Astrocyte (in vitro differentiated cells and primary cell): ENCODE measurements at regions not wholly inside any gene's neighbourhood (a gene's known extent, or its start where the extent isn't known, plus 50 kb on each side); places are given as distances from the start of the nearest gene placed in this dataset.

Source experiments
- DNase-seq: peaks from one replicate; pipeline ENCODE4 v3.0.0-alpha.2; 2010; ENCODE audit warnings: low read depth
- FAIRE-seq: peaks from 2 replicates; lab custom pipeline; 2011; peaks lifted over from hg19 to GRCh38; lab: Jason Lieb, UNC
- H2AFZ ChIP-seq: 2 replicates; pipeline ENCODE4 v1.6.0; 2012; ENCODE audit warnings: low read depth, low read length, inconsistent platforms
- H3K27ac ChIP-seq: 2 replicates; pipeline ENCODE4 v1.5.1; 2011; ENCODE audit warnings: low read depth, low read length, inconsistent platforms
- H3K27me3 ChIP-seq: 2 replicates; pipeline ENCODE4 v1.6.0; 2011; ENCODE audit warnings: low read length, inconsistent platforms; ENCODE audit not compliant: insufficient read depth
- H3K36me3 ChIP-seq: 2 replicates; pipeline ENCODE4 v1.5.1; 2011; ENCODE audit warnings: low read length, inconsistent platforms; ENCODE audit not compliant: insufficient read depth
- H3K4me1 ChIP-seq: 2 replicates; pipeline ENCODE4 v1.5.1; 2011; ENCODE audit warnings: low read length, inconsistent platforms; ENCODE audit not compliant: insufficient read depth
- H3K4me2 ChIP-seq: 2 replicates; pipeline ENCODE4 v1.6.0; 2012; ENCODE audit warnings: low read length, inconsistent platforms
- H3K4me3 ChIP-seq: 2 replicates; pipeline ENCODE4 v1.5.1; 2011; ENCODE audit warnings: low read depth, mild to moderate bottlenecking, low read length, inconsistent platforms; ENCODE audit not compliant: insufficient read depth
- H3K79me2 ChIP-seq: 2 replicates; pipeline ENCODE4 v1.6.0; 2012; ENCODE audit warnings: mild to moderate bottlenecking, low read length, inconsistent platforms; ENCODE audit not compliant: insufficient read depth
- H3K9ac ChIP-seq: 2 replicates; pipeline ENCODE4 v1.6.0; 2012; ENCODE audit warnings: mild to moderate bottlenecking, low read length, inconsistent platforms
- H3K9me3 ChIP-seq: 2 replicates; pipeline ENCODE4 v1.5.1; 2012; ENCODE audit warnings: low read depth, mild to moderate bottlenecking, low read length, inconsistent platforms; ENCODE audit not compliant: insufficient read depth
- H4K20me1 ChIP-seq: 2 replicates; pipeline ENCODE4 v1.6.0; 2012; ENCODE audit warnings: low read length, inconsistent platforms; ENCODE audit not compliant: insufficient read depth
- H3K27ac Mint-ChIP-seq: one replicate; pipeline ENCODE4 v1.8.0; 2021; ENCODE audit warnings: mild to moderate bottlenecking, mixed read lengths; ENCODE audit not compliant: unreplicated experiment
- H3K27me3 Mint-ChIP-seq: one replicate; pipeline ENCODE4 v1.8.0; 2021; ENCODE audit warnings: low read depth, mixed read lengths; ENCODE audit not compliant: unreplicated experiment
- H3K36me3 Mint-ChIP-seq: one replicate; pipeline ENCODE4 v1.8.0; 2021; ENCODE audit warnings: low read depth, mixed read lengths; ENCODE audit not compliant: unreplicated experiment
- H3K4me1 Mint-ChIP-seq: one replicate; pipeline ENCODE4 v1.8.0; 2021; ENCODE audit warnings: low read depth, mixed read lengths; ENCODE audit not compliant: unreplicated experiment
- H3K4me3 Mint-ChIP-seq: one replicate; pipeline ENCODE4 v1.8.0; 2021; ENCODE audit warnings: mild to moderate bottlenecking, moderate library complexity, mixed read lengths; ENCODE audit not compliant: unreplicated experiment
- H3K9me3 Mint-ChIP-seq: one replicate; pipeline ENCODE4 v1.8.0; 2021; ENCODE audit warnings: mild to moderate bottlenecking, mixed read lengths; ENCODE audit not compliant: unreplicated experiment
- EZH2 ChIP-seq: IDR thresholded peaks from 2 replicates; pipeline ENCODE4 v1.6.1; 2012; ENCODE audit warnings: mild to moderate bottlenecking, low read length, inconsistent platforms; ENCODE audit not compliant: insufficient read depth
- TF ChIP-seq, protein P1 (sequence below): IDR thresholded peaks from 2 replicates; pipeline ENCODE4 v1.5.1; 2011; ENCODE audit warnings: low read depth, mild to moderate bottlenecking, inconsistent platforms, low read length, moderate library complexity; ENCODE audit not compliant: insufficient read depth

DNA sequence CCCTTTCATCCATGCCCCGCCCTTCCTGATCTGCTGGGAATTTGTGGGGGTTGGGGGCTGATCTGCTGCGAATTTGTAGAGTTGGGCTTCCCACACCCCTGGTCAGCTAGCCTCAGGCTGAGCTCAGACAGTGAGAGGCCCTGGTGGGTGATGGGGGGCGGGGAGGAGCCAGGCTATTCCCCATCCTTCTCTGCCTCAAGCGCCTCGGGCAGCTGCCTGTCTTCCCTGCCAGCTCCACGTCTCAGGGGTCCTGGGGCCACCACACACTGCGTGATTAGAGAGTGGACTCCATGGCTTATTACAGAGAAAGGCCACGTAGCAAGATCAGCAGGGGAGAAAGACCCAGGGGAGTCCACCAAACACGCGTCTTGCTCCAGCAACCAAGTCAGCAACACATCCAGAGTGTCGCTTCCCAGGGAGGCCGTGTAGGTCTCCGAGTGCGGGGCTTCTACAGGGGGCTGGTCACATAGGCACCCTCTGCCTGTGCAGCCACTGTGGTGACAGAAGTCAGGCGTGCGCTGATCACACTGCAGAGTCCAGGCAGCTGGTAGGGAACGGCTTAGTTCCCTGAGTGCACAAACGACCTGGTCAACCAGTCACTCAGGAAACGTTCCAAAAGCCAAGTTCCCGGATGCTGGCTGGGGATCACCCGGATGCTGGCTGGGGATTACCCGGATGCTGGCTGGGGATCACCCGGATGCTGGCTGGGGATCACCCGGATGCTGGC, 254.4 kb upstream of the SFSWAP start:
- H3K27ac ChIP-seq: no peak overlapping the region
- H2AFZ ChIP-seq: no peak overlapping the region
- Mint-ChIP-seq H3K27ac (no peak overlapping the region), H3K9me3 (no peaks in the 10 kb centered on the region), H3K4me1 (peaks cover 2% of the 10 kb centered on the region), H3K27me3 (peaks cover 47% of the 10 kb centered on the region), H3K36me3 (no peaks in the 10 kb centered on the region), H3K4me3 (no peak overlapping the region)
- TF ChIP-seq EZH2: no peak
- TF ChIP-seq, protein P1, sequence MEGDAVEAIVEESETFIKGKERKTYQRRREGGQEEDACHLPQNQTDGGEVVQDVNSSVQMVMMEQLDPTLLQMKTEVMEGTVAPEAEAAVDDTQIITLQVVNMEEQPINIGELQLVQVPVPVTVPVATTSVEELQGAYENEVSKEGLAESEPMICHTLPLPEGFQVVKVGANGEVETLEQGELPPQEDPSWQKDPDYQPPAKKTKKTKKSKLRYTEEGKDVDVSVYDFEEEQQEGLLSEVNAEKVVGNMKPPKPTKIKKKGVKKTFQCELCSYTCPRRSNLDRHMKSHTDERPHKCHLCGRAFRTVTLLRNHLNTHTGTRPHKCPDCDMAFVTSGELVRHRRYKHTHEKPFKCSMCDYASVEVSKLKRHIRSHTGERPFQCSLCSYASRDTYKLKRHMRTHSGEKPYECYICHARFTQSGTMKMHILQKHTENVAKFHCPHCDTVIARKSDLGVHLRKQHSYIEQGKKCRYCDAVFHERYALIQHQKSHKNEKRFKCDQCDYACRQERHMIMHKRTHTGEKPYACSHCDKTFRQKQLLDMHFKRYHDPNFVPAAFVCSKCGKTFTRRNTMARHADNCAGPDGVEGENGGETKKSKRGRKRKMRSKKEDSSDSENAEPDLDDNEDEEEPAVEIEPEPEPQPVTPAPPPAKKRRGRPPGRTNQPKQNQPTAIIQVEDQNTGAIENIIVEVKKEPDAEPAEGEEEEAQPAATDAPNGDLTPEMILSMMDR: no peak
- DNase-seq: no peak
- H3K4me2 ChIP-seq: no peak overlapping the region
- no peaks in the 10 kb centered on the region for H3K36me3 ChIP-seq
- H3K9me3 ChIP-seq: no peaks in the 10 kb centered on the region
- no peak overlapping the region for H3K9ac ChIP-seq
- peaks cover 3% of the 10 kb centered on the region for H3K27me3 ChIP-seq
- H3K79me2 ChIP-seq: no peaks in the 10 kb centered on the region
- H3K4me3 ChIP-seq: no peak overlapping the region
- H4K20me1 ChIP-seq: no peaks in the 10 kb centered on the region
- FAIRE-seq: no peak
- H3K4me1 ChIP-seq: no peaks in the 10 kb centered on the region

DNA sequence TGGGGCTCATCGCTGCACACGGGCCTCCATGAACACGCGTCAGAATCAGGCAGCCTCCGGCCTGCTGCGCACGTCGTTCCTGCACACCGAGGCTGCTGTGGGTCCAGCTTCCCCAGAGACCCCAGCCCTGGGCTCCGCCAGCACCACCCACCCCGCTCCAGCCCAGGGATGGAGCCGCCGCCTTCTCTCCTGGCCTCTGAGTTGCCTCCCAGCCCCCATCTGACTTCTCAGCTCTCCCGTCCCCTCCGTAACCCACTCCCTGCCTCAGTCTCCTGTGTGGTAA, 253.9 kb upstream of the SFSWAP start:
- H2AFZ ChIP-seq: no peak overlapping the region
- Mint-ChIP-seq H3K27me3 (peaks cover 47% of the 10 kb centered on the region), H3K4me1 (peaks cover 2% of the 10 kb centered on the region), H3K36me3 (no peaks in the 10 kb centered on the region), H3K9me3 (no peaks in the 10 kb centered on the region), H3K4me3 (no peak overlapping the region), H3K27ac (no peak overlapping the region)
- TF ChIP-seq, protein P1: no peak
- no peak for TF ChIP-seq EZH2
- H4K20me1 ChIP-seq: no peaks in the 10 kb centered on the region
- no peaks in the 10 kb centered on the region for H3K79me2 ChIP-seq
- no peaks in the 10 kb centered on the region for H3K4me1 ChIP-seq
- DNase-seq: no peak
- FAIRE-seq: no peak
- H3K36me3 ChIP-seq: no peaks in the 10 kb centered on the region
- H3K27ac ChIP-seq: no peak overlapping the region
- H3K4me3 ChIP-seq: no peak overlapping the region
- H3K27me3 ChIP-seq: peaks cover 3% of the 10 kb centered on the region
- no peaks in the 10 kb centered on the region for H3K9me3 ChIP-seq
- no peak overlapping the region for H3K9ac ChIP-seq
- no peak overlapping the region for H3K4me2 ChIP-seq

DNA sequence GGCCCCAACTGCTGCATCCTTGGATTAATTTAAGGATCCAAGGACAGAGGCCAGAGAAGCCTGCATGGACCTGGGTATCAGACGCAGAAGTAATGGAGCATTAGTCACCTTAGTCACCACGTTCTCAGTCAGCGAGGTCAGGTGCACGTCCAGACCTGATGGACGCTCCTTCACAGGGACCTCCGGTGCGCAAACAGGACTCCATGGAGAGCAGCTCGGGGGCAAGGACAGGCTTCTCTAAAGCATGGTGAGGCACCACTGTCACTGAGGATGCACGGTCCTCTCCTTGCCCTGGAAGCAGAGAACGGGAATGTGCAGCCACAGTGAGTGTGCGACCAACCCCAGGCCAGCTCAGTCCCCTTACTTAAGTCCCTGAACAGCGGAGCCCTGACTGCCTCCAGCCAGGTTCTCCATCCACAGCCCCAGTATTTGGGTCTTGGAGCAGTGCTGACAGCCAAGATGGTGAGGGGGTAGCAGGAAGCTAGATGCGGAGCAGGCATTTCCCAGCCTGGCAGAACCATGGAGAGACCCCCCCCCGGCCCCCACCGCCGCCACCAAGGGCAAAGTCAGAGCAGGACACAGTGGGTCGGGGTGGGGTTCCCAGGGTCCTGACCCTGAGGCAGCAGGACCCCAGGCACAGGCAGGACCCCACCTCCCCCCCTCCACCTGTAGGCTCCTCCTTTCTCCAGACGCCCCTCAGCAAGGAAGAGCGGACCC, 253.4 kb upstream of the SFSWAP start:
- no peak for FAIRE-seq
- no peaks in the 10 kb centered on the region for H4K20me1 ChIP-seq
- H3K27ac ChIP-seq: no peak overlapping the region
- no peaks in the 10 kb centered on the region for H3K36me3 ChIP-seq
- DNase-seq: no peak
- H3K27me3 Mint-ChIP-seq: peaks cover 47% of the 10 kb centered on the region
- H3K9ac ChIP-seq: no peak overlapping the region
- H3K4me1 ChIP-seq: no peaks in the 10 kb centered on the region
- no peak overlapping the region for H3K27ac Mint-ChIP-seq
- no peak overlapping the region for H3K4me3 ChIP-seq
- H3K79me2 ChIP-seq: no peaks in the 10 kb centered on the region
- H3K36me3 Mint-ChIP-seq: no peaks in the 10 kb centered on the region
- peaks cover 1% of the 10 kb centered on the region for H3K4me1 Mint-ChIP-seq
- TF ChIP-seq EZH2: no peak
- TF ChIP-seq, protein P1: no peak
- no peak overlapping the region for H3K4me3 Mint-ChIP-seq
- no peaks in the 10 kb centered on the region for H3K9me3 ChIP-seq
- no peak overlapping the region for H2AFZ ChIP-seq
- peaks cover 3% of the 10 kb centered on the region for H3K27me3 ChIP-seq
- no peak overlapping the region for H3K4me2 ChIP-seq
- H3K9me3 Mint-ChIP-seq: no peaks in the 10 kb centered on the region
